ENCODE measurements at regions not wholly inside any gene's neighbourhood (a gene's known extent, or its start where the extent isn't known, plus 50 kb on each side); places are given as distances from the start of the nearest gene placed in this dataset.

GRCh38 chr1:4467241-4467640 lies 187.2 kb upstream of the AJAP1 start:
- TF ChIP-seq POLR2A (IDR thresholded peaks at IDR 0.05): no peak
- no peak for TF ChIP-seq CTCF (IDR thresholded peaks at IDR 0.05)
